IMR-90 (cell line): ENCODE measurements at regions not wholly inside any gene's neighbourhood (a gene's known extent, or its start where the extent isn't known, plus 50 kb on each side); places are given as distances from the start of the nearest gene placed in this dataset.

ENCODE experiments used
- ATAC-seq: fragments of 200-7000 bp; cut with Tn5 transposase; 2 replicates; pipeline ENCODE4 v1.9.1; 2020; ENCODE audit warnings: low read depth, mild to moderate bottlenecking, moderate library complexity
- BruUV-seq: library from RNA; stranded (reverse); fragments of 400-500 nt; replicated peaks from 2 replicates; lab custom pipeline; 2021; lab: Mats Ljungman, UMichigan
- CTCF ChIA-PET: fragments of 300-600 bp; formaldehyde crosslinking; extraction: SDS; loops from one replicate; lab custom pipeline; 2021; ENCODE audit warnings: antibody characterized with exemption; lab: Yijun Ruan, JAX
- POLR2A ChIA-PET: fragments of 300-600 bp; sonication (Branson Sonifier 250); formaldehyde crosslinking; loops from one replicate; lab custom pipeline; 2022; ENCODE audit warnings: antibody characterized with exemption; ENCODE audit not compliant: unreplicated experiment; lab: Charles Lee
- DNase-seq: peaks from one replicate; pipeline ENCODE4 v3.0.0; 2013
- H2AFZ ChIP-seq: replicated peaks from 2 replicates; pipeline ENCODE3; 2013; ENCODE audit warnings: low read length, mild to moderate bottlenecking; ENCODE audit not compliant: poor library complexity
- H2AK5ac ChIP-seq: 2 replicates; pipeline ENCODE4 v1.6.1; 2013; ENCODE audit warnings: low read depth, low read length, inconsistent platforms
- H2AK9ac ChIP-seq: replicated peaks from 2 replicates; pipeline ENCODE3; 2013; ENCODE audit warnings: mild to moderate bottlenecking, low read depth, low read length, moderate library complexity; ENCODE audit not compliant: poor library complexity
- H2BK120ac ChIP-seq: 2 replicates; pipeline ENCODE4 v1.6.1; 2013; ENCODE audit warnings: low read depth, low read length, inconsistent platforms
- H2BK15ac ChIP-seq: 3 replicates; pipeline ENCODE4 v1.6.1; 2013; ENCODE audit warnings: low read depth, low read length, inconsistent platforms
- H2BK20ac ChIP-seq: 2 replicates; pipeline ENCODE4 v1.6.1; 2013; ENCODE audit warnings: low read depth, mild to moderate bottlenecking, inconsistent platforms, low read length, moderate library complexity
- H2BK5ac ChIP-seq: 2 replicates; pipeline ENCODE4 v1.6.1; 2013; ENCODE audit warnings: mild to moderate bottlenecking, low read depth, low read length, inconsistent platforms; ENCODE audit not compliant: poor library complexity, severe bottlenecking
- H3K14ac ChIP-seq: replicated peaks from 2 replicates; pipeline ENCODE4 v1.6.1; 2013; ENCODE audit warnings: low read depth, low read length, inconsistent platforms
- H3K18ac ChIP-seq: 2 replicates; pipeline ENCODE4 v1.6.1; 2013; ENCODE audit warnings: low read depth, low read length, control low read depth
- H3K23ac ChIP-seq: 2 replicates; pipeline ENCODE4 v1.6.1; 2013; ENCODE audit warnings: low read depth, low read length, inconsistent platforms
- H3K27ac ChIP-seq: 2 replicates; pipeline ENCODE4 v1.5.1; 2013; ENCODE audit warnings: mild to moderate bottlenecking, control low read depth, low read length; ENCODE audit not compliant: insufficient read depth
- H3K27me3 ChIP-seq: 2 replicates; pipeline ENCODE4 v1.6.1; 2013; ENCODE audit warnings: low read length; ENCODE audit not compliant: control insufficient read depth, insufficient read depth
- H3K36me3 ChIP-seq: 2 replicates; pipeline ENCODE4 v1.6.1; 2013; ENCODE audit warnings: low read length, mixed read lengths; ENCODE audit not compliant: control insufficient read depth, insufficient read depth
- H3K4ac ChIP-seq: 2 replicates; pipeline ENCODE4 v1.6.1; 2013; ENCODE audit warnings: low read depth, low read length, inconsistent platforms
- H3K4me1 ChIP-seq: 2 replicates; pipeline ENCODE4 v1.6.1; 2013; ENCODE audit warnings: low read length, mixed read lengths; ENCODE audit not compliant: control insufficient read depth, insufficient read depth
- H3K4me2 ChIP-seq: 2 replicates; pipeline ENCODE4 v1.6.1; 2013; ENCODE audit warnings: low read depth, mild to moderate bottlenecking, control low read depth, low read length, moderate library complexity
- H3K4me3 ChIP-seq: 2 replicates; pipeline ENCODE4 v1.5.1; 2013; ENCODE audit warnings: low read depth, mild to moderate bottlenecking, control low read depth, low read length, moderate library complexity; ENCODE audit not compliant: insufficient read depth
- H3K56ac ChIP-seq: 2 replicates; pipeline ENCODE4 v1.6.1; 2013; ENCODE audit warnings: low read length, inconsistent platforms; ENCODE audit not compliant: insufficient read depth; ENCODE audit errors: extremely low read depth
- H3K79me1 ChIP-seq, 2 experiments: 2 replicates each; pipeline ENCODE4 v1.6.1; 2013; ENCODE audit warnings: low read length in 2 of 2, inconsistent platforms in 1 of 2, low read depth in 1 of 2
- H3K9ac ChIP-seq: 2 replicates; pipeline ENCODE4 v1.6.1; 2013; ENCODE audit warnings: low read depth, low read length, control low read depth
- H3K9me1 ChIP-seq: 2 replicates; pipeline ENCODE4 v1.6.1; 2013; ENCODE audit warnings: low read length, inconsistent platforms; ENCODE audit not compliant: insufficient read depth
- H3K9me3 ChIP-seq: 2 replicates; pipeline ENCODE4 v1.6.1; 2013; ENCODE audit warnings: low read length; ENCODE audit not compliant: control insufficient read depth, insufficient read depth
- H4K20me1 ChIP-seq: 2 replicates; pipeline ENCODE4 v1.6.1; 2013; ENCODE audit warnings: low read length, inconsistent platforms; ENCODE audit not compliant: insufficient read depth
- H4K5ac ChIP-seq: 2 replicates; pipeline ENCODE4 v1.6.1; 2013; ENCODE audit warnings: mild to moderate bottlenecking, low read depth, low read length, control low read depth
- H4K8ac ChIP-seq, 2 experiments: 2 replicates each; pipeline ENCODE4 v1.6.1; 2013; ENCODE audit warnings: low read depth in 2 of 2, low read length in 2 of 2, control low read depth in 1 of 2, inconsistent platforms in 1 of 2
- H4K91ac ChIP-seq: 2 replicates; pipeline ENCODE4 v1.6.1; 2013; ENCODE audit warnings: low read depth, low read length, inconsistent platforms; ENCODE audit not compliant: insufficient read depth
- CHD1 ChIP-seq: IDR thresholded peaks from 2 replicates; pipeline ENCODE4 v1.6.1; 2012; ENCODE audit warnings: low read depth, low read length, improper control_type of control experiment
- MAZ ChIP-seq: IDR thresholded peaks from 2 replicates; pipeline ENCODE4 v1.6.1; 2012; ENCODE audit warnings: low read depth, mild to moderate bottlenecking, low read length, improper control_type of control experiment, moderate library complexity, borderline replicate concordance
- MXI1 ChIP-seq: IDR thresholded peaks from 2 replicates; pipeline ENCODE4 v1.6.1; 2012; ENCODE audit warnings: low read depth, mild to moderate bottlenecking, low read length, moderate library complexity, borderline replicate concordance
- POLR2A ChIP-seq: IDR thresholded peaks from 2 replicates; pipeline ENCODE4 v1.6.1; 2012; ENCODE audit warnings: mild to moderate bottlenecking, low read depth, low read length
- RAD21 ChIP-seq: IDR thresholded peaks from 2 replicates; pipeline ENCODE4 v1.6.1; 2012; ENCODE audit warnings: low read length, improper control_type of control experiment
- RCOR1 ChIP-seq: IDR thresholded peaks from 2 replicates; pipeline ENCODE4 v1.6.1; 2012; ENCODE audit warnings: mild to moderate bottlenecking, low read length, improper control_type of control experiment; ENCODE audit not compliant: insufficient replicate concordance
- RFX5 ChIP-seq: IDR thresholded peaks from 2 replicates; pipeline ENCODE4 v1.8.0; 2012; ENCODE audit warnings: low read depth, mild to moderate bottlenecking, low read length, moderate library complexity
- SMC3 ChIP-seq: fragments of 150-350 bp; IDR thresholded peaks from 2 replicates; pipeline ENCODE4 v1.6.1; 2016; ENCODE audit warnings: low read depth, mild to moderate bottlenecking, antibody characterized with exemption, low read length, moderate library complexity
- WGBS, 2 experiments: methylation state at CpG; one replicate each; pipeline versions ENCODE4 v1.1.5 to v1.1.7; 2013; ENCODE audit warnings: missing lambda C conversion rate in 2 of 2; ENCODE audit not compliant: insufficient read length in 1 of 2; ENCODE audit errors: extremely low coverage in 2 of 2; 5-methylcytosine and 5-hydroxymethylcytosine counted together
- dilution Hi-C: fragments of 300-500 bp; cut with HindIII; formaldehyde crosslinking; loops from one replicate; pipeline ENCODE4 v1.14.3; 2018; ENCODE audit warnings: low sequenced_read_pairs; ENCODE audit not compliant: unreplicated experiment
- in situ Hi-C: fragments of 300-500 bp; cut with MboI; formaldehyde crosslinking; loops from 3 replicates; pipeline ENCODE4 v1.14.3; 2019; ENCODE audit warnings: low sequenced_read_pairs, inconsistent platforms, mixed read lengths
- intact Hi-C: fragments of 100-400 bp; cut with micrococcal nuclease; formaldehyde crosslinking; loops from 2 replicates; pipeline ENCODE4 v1.10.0; 2022
- TF ChIP-seq, protein P1 (sequence below): fragments of 150-350 bp; IDR thresholded peaks from 2 replicates; pipeline ENCODE4 v1.6.1; 2017; ENCODE audit warnings: mild to moderate bottlenecking, antibody characterized with exemption, low read length, low read depth

DNA sequence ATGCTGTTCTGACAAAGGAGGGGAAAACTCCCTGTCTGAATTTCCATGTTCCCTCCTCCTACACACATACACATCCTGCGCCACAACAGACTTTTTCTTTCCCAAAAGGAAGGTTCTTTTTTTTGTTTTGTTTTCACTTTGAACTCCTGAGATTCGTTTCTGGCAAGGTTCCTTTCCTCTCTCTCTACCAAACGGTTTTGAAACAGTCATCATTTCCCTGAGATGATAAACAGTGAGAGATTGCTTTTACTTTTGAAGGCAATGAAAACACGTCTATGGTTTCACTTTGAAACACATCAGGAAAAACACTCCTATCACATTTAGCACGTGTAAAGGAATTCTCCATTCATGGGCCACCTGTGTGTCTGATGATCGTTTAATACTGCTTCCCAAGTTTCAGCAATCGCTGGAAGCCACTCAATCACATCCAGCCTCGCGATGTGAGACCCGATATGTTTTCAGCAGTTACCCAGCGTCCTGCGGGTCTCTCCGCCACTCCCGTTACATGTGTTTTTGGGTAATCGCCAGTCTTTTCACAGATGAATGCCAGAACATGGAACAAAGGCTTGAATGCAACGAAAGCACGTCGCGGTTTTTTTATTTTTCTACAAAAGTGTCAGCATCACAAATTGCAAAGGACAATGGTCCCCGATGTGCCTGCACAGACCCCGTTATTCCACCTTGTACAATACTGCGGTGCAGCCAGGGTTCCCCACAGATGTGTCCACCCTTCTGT lies 62.8 kb upstream of the CUX1 start (continued):
- no peak for TF ChIP-seq RCOR1

GRCh38 chr7:101757879-101758278 lies 59.5 kb upstream of the CUX1 start:
- Histone ChIP-seq H3K79me1 (no peaks in the 10 kb centered on the region), H3K27ac (no peak overlapping the region), H3K27me3 (peaks cover 16% of the 10 kb centered on the region), H4K5ac (no peak overlapping the region), H3K56ac (no peak overlapping the region), H3K4ac (no peak overlapping the region), H4K8ac (no peak overlapping the region), H2BK120ac (no peak overlapping the region), H3K14ac (no peak overlapping the region), H2BK20ac (no peak overlapping the region), H3K4me1 (no peaks in the 10 kb centered on the region), H2AFZ (no peak overlapping the region), H3K36me3 (no peaks in the 10 kb centered on the region), H2AK5ac (no peak overlapping the region), H3K9me3 (no peaks in the 10 kb centered on the region), H3K18ac (no peak overlapping the region), H3K9me1 (no peaks in the 10 kb centered on the region), H3K23ac (no peak overlapping the region), H2AK9ac (no peak overlapping the region), H4K91ac (no peak overlapping the region), H2BK5ac (no peak overlapping the region), H3K4me2 (no peak overlapping the region), H3K9ac (no peak overlapping the region), H3K4me3 (no peak overlapping the region), H2BK15ac (no peak overlapping the region), H4K20me1 (no peaks in the 10 kb centered on the region)
- CTCF ChIA-PET = no interaction called here
- DNase-seq (no peak), ATAC-seq (no peak)
- BruUV-seq = no TSS peak
- POLR2A ChIA-PET = no interaction called here
- intact Hi-C loops (no loop called here), in situ Hi-C loops (no loop called here), dilution Hi-C loops (no loop called here)
- TF ChIP-seq, protein P1, sequence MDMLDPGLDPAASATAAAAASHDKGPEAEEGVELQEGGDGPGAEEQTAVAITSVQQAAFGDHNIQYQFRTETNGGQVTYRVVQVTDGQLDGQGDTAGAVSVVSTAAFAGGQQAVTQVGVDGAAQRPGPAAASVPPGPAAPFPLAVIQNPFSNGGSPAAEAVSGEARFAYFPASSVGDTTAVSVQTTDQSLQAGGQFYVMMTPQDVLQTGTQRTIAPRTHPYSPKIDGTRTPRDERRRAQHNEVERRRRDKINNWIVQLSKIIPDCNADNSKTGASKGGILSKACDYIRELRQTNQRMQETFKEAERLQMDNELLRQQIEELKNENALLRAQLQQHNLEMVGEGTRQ = no peak
- TF ChIP-seq POLR2A (no peak), RFX5 (no peak), CHD1 (no peak), RCOR1 (no peak), SMC3 (no peak), MXI1 (no peak), MAZ (no peak), RAD21 (no peak)
- 90% methylated on average over 5 of the region's 7 CpGs; no CpG with 5 or more reads in 1 of the 2 experiments for WGBS, 2 experiments
